ENCODE measurements at regions not wholly inside any gene's neighbourhood (a gene's known extent, or its start where the extent isn't known, plus 50 kb on each side); places are given as distances from the start of the nearest gene placed in this dataset.

DNA sequence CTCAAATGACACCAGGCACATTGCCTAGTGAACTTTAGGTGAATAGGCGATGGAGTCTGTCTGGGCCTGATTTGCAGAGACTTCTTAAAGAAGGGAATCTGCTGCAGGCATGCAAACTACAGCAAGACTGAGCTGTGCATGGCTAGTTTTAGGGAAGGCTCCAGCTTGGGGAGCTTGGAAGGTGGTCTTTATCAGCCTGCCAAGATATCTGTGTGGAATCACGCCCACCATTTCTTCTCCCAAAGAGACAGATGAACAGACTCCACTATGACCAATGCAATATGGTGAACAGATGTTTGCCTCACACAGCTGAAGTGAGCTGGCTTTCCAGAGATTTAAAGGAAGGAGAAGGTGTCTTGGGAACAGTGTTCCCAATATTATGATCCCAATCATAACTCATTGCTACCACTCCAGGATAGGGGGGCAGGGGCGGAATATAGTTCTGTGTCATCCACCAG lies 129.0 kb upstream of the HMHB1 start (continued):
- TF ChIP-seq THAP12 (CRISPR knock-in tag; IDR thresholded peaks at IDR 0.05) = no peak

GRCh38 chr5:143682246-143682905 lies 129.6 kb upstream of the HMHB1 start:
- Histone ChIP-seq H3K9me3 (replicated peaks; ENCODE audit: control insufficient read depth, insufficient read depth, low read depth, low read length) (no peaks in the 10 kb centered on the region), H3K4me1 (replicated peaks in 1 of 2; ENCODE audit: control insufficient read depth in 2 of 2, insufficient read depth in 2 of 2, low read length in 2 of 2) (no peaks in the 10 kb centered on the region), H3K4me3 (no peak overlapping the region), H3K9ac (ENCODE audit: insufficient read depth in 1 of 2, low read depth in 2 of 2, low read length in 2 of 2) (no peak overlapping the region), H3K9me1 (ENCODE audit: control insufficient read depth, insufficient read depth, low read length) (no peaks in the 10 kb centered on the region), H3K27me3 (ENCODE audit: control insufficient read depth in 2 of 2, insufficient read depth in 2 of 2, low read length in 2 of 2) (no peaks in the 10 kb centered on the region), H3K79me2 (ENCODE audit: control insufficient read depth, insufficient read depth, low read length) (no peaks in the 10 kb centered on the region), H3K27ac (ENCODE audit: extremely low read depth, low read depth, low read length) (no peak overlapping the region), H2AFZ (ENCODE audit: low read depth, low read length) (no peak overlapping the region), H4K20me1 (replicated peaks; ENCODE audit: control insufficient read depth, insufficient read depth, low read length) (no peaks in the 10 kb centered on the region), H3K36me3 (ENCODE audit: control insufficient read depth, insufficient read depth, low read length) (no peaks in the 10 kb centered on the region), H3K4me2 (ENCODE audit: insufficient read depth, low read length) (no peak overlapping the region)
- POLR2A ChIA-PET = interaction anchor here (0.6 to 1.8 kb wide), 4 partner anchors 9 to 873 kb away, joined by 3 to 4 read pairs (median 4); no protein-coding TSS in a partner anchor
- TF ChIP-seq PTTG1 (tag; IDR thresholded peaks at IDR 0.05; ENCODE audit: low read depth) (no peak), ZNF318 (IDR thresholded peaks at IDR 0.05; ENCODE audit: borderline replicate concordance in 1 of 2, low read depth in 1 of 2) (no peak), ESRRB (CRISPR knock-in tag; IDR thresholded peaks at IDR 0.05; ENCODE audit: borderline replicate concordance) (no peak), BCOR (IDR thresholded peaks at IDR 0.05) (no peak)
- no peak for ATAC-seq
- BruUV-seq (replicated peaks) = no TSS peak
- CTCF ChIA-PET (ENCODE audit: low intra/inter-chr PET ratio) = no interaction called here
- DNase-seq (ENCODE audit: extremely low read depth in 1 of 4, low spot score in 3 of 4) = no peak
- 0% methylated on average over 2 of the region's 2 CpGs for WGBS (ENCODE audit: insufficient coverage, low coverage, missing lambda C conversion rate)
- intact Hi-C loops (cut with micrococcal nuclease) = no loop called here
- in situ Hi-C loops (cut with MboI) = no loop called here
- FAIRE-seq = no peak

Measured in K562 (cell line).